ENCODE measurements at regions not wholly inside any gene's neighbourhood (a gene's known extent, or its start where the extent isn't known, plus 50 kb on each side); places are given as distances from the start of the nearest gene placed in this dataset.

DNA sequence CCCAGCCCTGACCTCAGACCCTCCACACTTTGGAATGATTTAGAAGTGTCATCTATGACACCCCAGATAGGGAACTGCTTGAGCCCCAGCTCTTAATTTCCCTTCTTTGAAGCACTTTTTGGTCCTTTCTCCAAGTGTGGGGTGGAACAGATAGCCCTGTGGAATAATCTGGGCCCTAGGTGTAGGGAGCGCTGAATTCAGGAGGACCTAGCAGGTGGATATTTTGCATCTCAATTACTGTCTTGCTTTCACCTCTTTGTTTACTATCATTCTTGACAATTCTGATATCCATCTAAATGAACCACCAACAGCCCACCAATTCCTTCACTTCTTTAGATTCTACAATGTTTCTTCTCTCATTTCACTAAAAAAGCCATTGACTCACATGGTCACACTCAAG is 850.4 kb downstream of the KCNJ2 start:
- 20% methylated on average over 1 of the region's 1 CpG; no CpG with 5 or more reads in 1 of the 2 experiments for WGBS, 2 experiments (ENCODE audit: extremely low coverage in 1 of 2, insufficient coverage in 1 of 2, insufficient read length in 1 of 2, insufficient replicate concordance in 2 of 2, low coverage in 1 of 2, low lambda C conversion rate in 2 of 2, missing lambda C conversion rate in 1 of 2)
- Histone ChIP-seq H3K14ac (ENCODE audit: insufficient read length) (no peak overlapping the region), H4K20me1 (replicated peaks in 1 of 2; ENCODE audit: control insufficient read depth in 1 of 2, insufficient read depth in 2 of 2, low read length in 2 of 2) (no peaks in the 10 kb centered on the region), H3K4ac (replicated peaks; ENCODE audit: insufficient read length, low read depth, low read length) (no peak overlapping the region), H3K18ac (ENCODE audit: extremely low read depth, low read length) (no peak overlapping the region), H4K5ac (ENCODE audit: insufficient read length, low read depth, low read length) (no peak overlapping the region), H3K27ac (ENCODE audit: low read depth, low read length) (no peak overlapping the region), H2BK120ac (replicated peaks; ENCODE audit: low read depth, low read length) (peak overlapping the region; percentile 43), H3K79me1 (ENCODE audit: low read depth, low read length) (no peaks in the 10 kb centered on the region), H4K8ac (ENCODE audit: extremely low read depth, insufficient read depth, low read length) (no peak overlapping the region), H3K23ac (ENCODE audit: insufficient read length) (no peak overlapping the region), H4K91ac (replicated peaks; ENCODE audit: insufficient read length, low read length) (no peak overlapping the region), H2BK15ac (ENCODE audit: low read length) (no peak overlapping the region), H3K23me2 (ENCODE audit: low read depth, low read length) (no peaks in the 10 kb centered on the region), H3K36me3 (ENCODE audit: control insufficient read depth in 2 of 4, insufficient read depth in 4 of 4, low read length in 3 of 4) (no peaks in the 10 kb centered on the region), H3K27me3 (replicated peaks in 1 of 4; ENCODE audit: control insufficient read depth in 3 of 4, extremely low read depth in 1 of 4, insufficient read depth in 3 of 4, low read length in 3 of 4) (no peaks in the 10 kb centered on the region), H3K9ac (replicated peaks in 1 of 4; ENCODE audit: extremely low read depth in 1 of 4, low read depth in 3 of 4, low read length in 3 of 4) (no peak overlapping the region), H3K4me2 (ENCODE audit: insufficient read depth in 1 of 2, low read depth in 2 of 2, low read length in 2 of 2) (peak overlapping the region; percentile 6 to 9; a peak in 2 of 4 replicates), H2BK20ac (ENCODE audit: low read length) (no peak overlapping the region), H2BK5ac (ENCODE audit: low read depth, low read length) (no peak overlapping the region), H3K56ac (replicated peaks; ENCODE audit: insufficient read length, low read depth, low read length) (peak overlapping the region; percentile 69), H2AFZ (ENCODE audit: low read length) (no peak overlapping the region), H3K9me3 (ENCODE audit: insufficient read depth in 2 of 2, low read depth in 1 of 2, low read length in 1 of 2) (0 out of 4 replicates have a peak, but pooled peaks cover 3 to 5% of the 10 kb centered on the region in 2 experiments), H2AK5ac (ENCODE audit: low read depth, low read length) (no peak overlapping the region), H3K4me1 (replicated peaks in 1 of 4; ENCODE audit: control insufficient read depth in 3 of 4, insufficient read depth in 4 of 4, low read length in 3 of 4) (peaks cover 0 to 10% (median 4%) of the 10 kb centered on the region in 4 experiments; a peak in 4 of 7 replicates), H2BK12ac (ENCODE audit: low read depth, low read length) (no peak overlapping the region), H3K79me2 (ENCODE audit: control insufficient read depth in 1 of 2, insufficient read depth in 2 of 2, low read length in 2 of 2) (no peaks in the 10 kb centered on the region), H3K4me3 (ENCODE audit: extremely low read depth in 1 of 4, insufficient read depth in 2 of 4, low read depth in 3 of 4, low read length in 4 of 4) (no peak overlapping the region; a peak in 1 of 8 replicates)
- DNase-seq (ENCODE audit: low read depth in 1 of 2, low spot score in 2 of 2) (no peak), FAIRE-seq (no peak)
- no peak for TF ChIP-seq TBP (IDR thresholded peaks at IDR 0.05; ENCODE audit: low read depth, low read length)
- no peak for TF ChIP-seq CREB1 (IDR thresholded peaks at IDR 0.05)
- TF ChIP-seq BACH1 (IDR thresholded peaks at IDR 0.05; ENCODE audit: low read length) = no peak
- TF ChIP-seq JUND (IDR thresholded peaks at IDR 0.05; ENCODE audit: low read length) = no peak
- CTCF ChIA-PET (ENCODE audit: partially characterized antibody) = no interaction called here
- POLR2A ChIA-PET (ENCODE audit: partially characterized antibody) = no interaction called here
